ENCODE measurements at regions not wholly inside any gene's neighbourhood (a gene's known extent, or its start where the extent isn't known, plus 50 kb on each side); places are given as distances from the start of the nearest gene placed in this dataset.

DNA sequence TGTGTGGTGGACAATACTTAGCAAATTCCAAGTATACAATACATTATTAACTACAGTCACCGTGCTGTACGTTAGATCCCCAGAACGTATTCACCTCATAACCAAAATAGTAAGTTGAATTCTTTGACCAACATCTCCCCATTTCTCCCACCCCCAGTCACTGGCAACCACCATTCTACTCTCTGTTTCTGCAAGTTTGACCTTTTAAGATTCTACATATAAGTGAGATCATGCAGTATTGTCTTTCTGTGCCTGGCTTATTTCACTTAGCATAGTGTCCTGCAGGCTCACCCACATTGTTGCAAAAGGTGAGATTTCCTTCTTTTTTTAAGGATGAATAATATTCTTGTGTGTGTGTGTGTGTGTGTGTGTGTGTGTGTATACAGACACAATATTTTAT is 59.1 kb downstream of the IRAG1 start:
- Histone ChIP-seq H3K4me1 (ENCODE audit: control insufficient read depth in 4 of 4, insufficient read depth in 4 of 4, low read length in 3 of 4) (no peaks in the 10 kb centered on the region), H3K27me3 (ENCODE audit: control insufficient read depth in 4 of 4, insufficient read depth in 4 of 4, low read length in 3 of 4) (no peaks in the 10 kb centered on the region), H3K4me3 (ENCODE audit: low read depth in 1 of 3, low read length in 3 of 3) (no peak overlapping the region), H3K9ac (ENCODE audit: low read depth in 1 of 2, low read length in 2 of 2) (no peak overlapping the region), H3K9me3 (ENCODE audit: control insufficient read depth in 4 of 4, low read length in 3 of 4) (no peaks in the 10 kb centered on the region), H3K36me3 (ENCODE audit: control insufficient read depth in 4 of 4, insufficient read depth in 3 of 4, low read depth in 1 of 4, low read length in 3 of 4) (no peaks in the 10 kb centered on the region), H3K27ac (ENCODE audit: low read depth in 1 of 2, low read length in 2 of 2) (no peak overlapping the region)
- 93% methylated on average over 3 of the region's 3 CpGs for WGBS
- TF ChIP-seq, protein P1, sequence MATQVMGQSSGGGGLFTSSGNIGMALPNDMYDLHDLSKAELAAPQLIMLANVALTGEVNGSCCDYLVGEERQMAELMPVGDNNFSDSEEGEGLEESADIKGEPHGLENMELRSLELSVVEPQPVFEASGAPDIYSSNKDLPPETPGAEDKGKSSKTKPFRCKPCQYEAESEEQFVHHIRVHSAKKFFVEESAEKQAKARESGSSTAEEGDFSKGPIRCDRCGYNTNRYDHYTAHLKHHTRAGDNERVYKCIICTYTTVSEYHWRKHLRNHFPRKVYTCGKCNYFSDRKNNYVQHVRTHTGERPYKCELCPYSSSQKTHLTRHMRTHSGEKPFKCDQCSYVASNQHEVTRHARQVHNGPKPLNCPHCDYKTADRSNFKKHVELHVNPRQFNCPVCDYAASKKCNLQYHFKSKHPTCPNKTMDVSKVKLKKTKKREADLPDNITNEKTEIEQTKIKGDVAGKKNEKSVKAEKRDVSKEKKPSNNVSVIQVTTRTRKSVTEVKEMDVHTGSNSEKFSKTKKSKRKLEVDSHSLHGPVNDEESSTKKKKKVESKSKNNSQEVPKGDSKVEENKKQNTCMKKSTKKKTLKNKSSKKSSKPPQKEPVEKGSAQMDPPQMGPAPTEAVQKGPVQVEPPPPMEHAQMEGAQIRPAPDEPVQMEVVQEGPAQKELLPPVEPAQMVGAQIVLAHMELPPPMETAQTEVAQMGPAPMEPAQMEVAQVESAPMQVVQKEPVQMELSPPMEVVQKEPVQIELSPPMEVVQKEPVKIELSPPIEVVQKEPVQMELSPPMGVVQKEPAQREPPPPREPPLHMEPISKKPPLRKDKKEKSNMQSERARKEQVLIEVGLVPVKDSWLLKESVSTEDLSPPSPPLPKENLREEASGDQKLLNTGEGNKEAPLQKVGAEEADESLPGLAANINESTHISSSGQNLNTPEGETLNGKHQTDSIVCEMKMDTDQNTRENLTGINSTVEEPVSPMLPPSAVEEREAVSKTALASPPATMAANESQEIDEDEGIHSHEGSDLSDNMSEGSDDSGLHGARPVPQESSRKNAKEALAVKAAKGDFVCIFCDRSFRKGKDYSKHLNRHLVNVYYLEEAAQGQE (IDR thresholded peaks at IDR 0.05), result no peak
- TF ChIP-seq FOXA1 (IDR thresholded peaks at IDR 0.05) (no peak), TAF1 (conservative IDR thresholded peaks at IDR 0.05) (no peak), RAD21 (IDR thresholded peaks at IDR 0.05) (no peak), FOXA2 (IDR thresholded peaks at IDR 0.05) (no peak), GABPA (IDR thresholded peaks at IDR 0.05 in 1 of 2, conservative IDR thresholded peaks at IDR 0.05 in 1 of 2) (no peak), HNF4A (conservative IDR thresholded peaks at IDR 0.05) (no peak), YY1 (IDR thresholded peaks at IDR 0.05) (no peak), SP1 (IDR thresholded peaks at IDR 0.05) (no peak), NR2F2 (IDR thresholded peaks at IDR 0.05) (no peak), RXRA (IDR thresholded peaks at IDR 0.05) (no peak), EGR1 (IDR thresholded peaks at IDR 0.05; ENCODE audit: low read depth in 2 of 2) (no peak), JUND (IDR thresholded peaks at IDR 0.05) (no peak), HNF4G (IDR thresholded peaks at IDR 0.05) (no peak)
- TF ChIP-seq, protein P2, sequence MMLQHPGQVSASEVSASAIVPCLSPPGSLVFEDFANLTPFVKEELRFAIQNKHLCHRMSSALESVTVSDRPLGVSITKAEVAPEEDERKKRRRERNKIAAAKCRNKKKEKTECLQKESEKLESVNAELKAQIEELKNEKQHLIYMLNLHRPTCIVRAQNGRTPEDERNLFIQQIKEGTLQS (IDR thresholded peaks at IDR 0.05), result no peak
- TF ChIP-seq, protein P3, sequence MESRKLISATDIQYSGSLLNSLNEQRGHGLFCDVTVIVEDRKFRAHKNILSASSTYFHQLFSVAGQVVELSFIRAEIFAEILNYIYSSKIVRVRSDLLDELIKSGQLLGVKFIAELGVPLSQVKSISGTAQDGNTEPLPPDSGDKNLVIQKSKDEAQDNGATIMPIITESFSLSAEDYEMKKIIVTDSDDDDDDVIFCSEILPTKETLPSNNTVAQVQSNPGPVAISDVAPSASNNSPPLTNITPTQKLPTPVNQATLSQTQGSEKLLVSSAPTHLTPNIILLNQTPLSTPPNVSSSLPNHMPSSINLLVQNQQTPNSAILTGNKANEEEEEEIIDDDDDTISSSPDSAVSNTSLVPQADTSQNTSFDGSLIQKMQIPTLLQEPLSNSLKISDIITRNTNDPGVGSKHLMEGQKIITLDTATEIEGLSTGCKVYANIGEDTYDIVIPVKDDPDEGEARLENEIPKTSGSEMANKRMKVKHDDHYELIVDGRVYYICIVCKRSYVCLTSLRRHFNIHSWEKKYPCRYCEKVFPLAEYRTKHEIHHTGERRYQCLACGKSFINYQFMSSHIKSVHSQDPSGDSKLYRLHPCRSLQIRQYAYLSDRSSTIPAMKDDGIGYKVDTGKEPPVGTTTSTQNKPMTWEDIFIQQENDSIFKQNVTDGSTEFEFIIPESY (IDR thresholded peaks at IDR 0.05), result no peak
- TF ChIP-seq, protein P4, sequence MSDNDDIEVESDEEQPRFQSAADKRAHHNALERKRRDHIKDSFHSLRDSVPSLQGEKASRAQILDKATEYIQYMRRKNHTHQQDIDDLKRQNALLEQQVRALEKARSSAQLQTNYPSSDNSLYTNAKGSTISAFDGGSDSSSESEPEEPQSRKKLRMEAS (IDR thresholded peaks at IDR 0.05), result no peak
- TF ChIP-seq, protein P5, sequence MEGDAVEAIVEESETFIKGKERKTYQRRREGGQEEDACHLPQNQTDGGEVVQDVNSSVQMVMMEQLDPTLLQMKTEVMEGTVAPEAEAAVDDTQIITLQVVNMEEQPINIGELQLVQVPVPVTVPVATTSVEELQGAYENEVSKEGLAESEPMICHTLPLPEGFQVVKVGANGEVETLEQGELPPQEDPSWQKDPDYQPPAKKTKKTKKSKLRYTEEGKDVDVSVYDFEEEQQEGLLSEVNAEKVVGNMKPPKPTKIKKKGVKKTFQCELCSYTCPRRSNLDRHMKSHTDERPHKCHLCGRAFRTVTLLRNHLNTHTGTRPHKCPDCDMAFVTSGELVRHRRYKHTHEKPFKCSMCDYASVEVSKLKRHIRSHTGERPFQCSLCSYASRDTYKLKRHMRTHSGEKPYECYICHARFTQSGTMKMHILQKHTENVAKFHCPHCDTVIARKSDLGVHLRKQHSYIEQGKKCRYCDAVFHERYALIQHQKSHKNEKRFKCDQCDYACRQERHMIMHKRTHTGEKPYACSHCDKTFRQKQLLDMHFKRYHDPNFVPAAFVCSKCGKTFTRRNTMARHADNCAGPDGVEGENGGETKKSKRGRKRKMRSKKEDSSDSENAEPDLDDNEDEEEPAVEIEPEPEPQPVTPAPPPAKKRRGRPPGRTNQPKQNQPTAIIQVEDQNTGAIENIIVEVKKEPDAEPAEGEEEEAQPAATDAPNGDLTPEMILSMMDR (IDR thresholded peaks at IDR 0.05; ENCODE audit: low read depth, low read length, missing input control), result no peak
- DNase-seq (ENCODE audit: low spot score), result no peak

All from liver (tissue), 8 donors.